Keratinocyte (primary cell): ENCODE measurements at regions not wholly inside any gene's neighbourhood (a gene's known extent, or its start where the extent isn't known, plus 50 kb on each side); places are given as distances from the start of the nearest gene placed in this dataset.
"Not testable (repeated sequence)": the region's sequence is repeated elsewhere in the genome, so short reads cannot be mapped to it uniquely, and the experiment has no call there.

Source experiments
- DNase-seq: peaks from one replicate; pipeline ENCODE4 v3.0.0-alpha.2; 2011; ENCODE audit warnings: low read depth, missing footprints, low spot score
- FAIRE-seq: peaks from 2 replicates; lab custom pipeline; 2011; peaks lifted over from hg19 to GRCh38; lab: Jason Lieb, UNC
- H2AFZ ChIP-seq: 2 replicates; pipeline ENCODE4 v1.6.0; 2012; ENCODE audit warnings: low read length, control low read depth, inconsistent platforms; ENCODE audit not compliant: control insufficient read depth
- H3K27ac ChIP-seq: 2 replicates; pipeline ENCODE4 v1.5.1; 2011; ENCODE audit warnings: low read length; ENCODE audit not compliant: control insufficient read depth, insufficient read depth
- H3K27me3 ChIP-seq: 3 replicates; pipeline ENCODE4 v1.6.0; 2011; ENCODE audit warnings: low read length; ENCODE audit not compliant: control insufficient read depth, insufficient read depth; ENCODE audit errors: extremely low read depth
- H3K36me3 ChIP-seq, 2 experiments: 2 replicates in 1 of 2; 3 replicates in 1 of 2; pipeline ENCODE4 v1.5.1; 2011; ENCODE audit warnings: low read length in 2 of 2, mild to moderate bottlenecking in 1 of 2; ENCODE audit not compliant: control insufficient read depth in 2 of 2, insufficient read depth in 2 of 2; ENCODE audit errors: extremely low read depth in 1 of 2
- H3K4me1 ChIP-seq: 3 replicates; pipeline ENCODE4 v1.5.1; 2011; ENCODE audit warnings: low read length; ENCODE audit not compliant: control insufficient read depth, insufficient read depth; ENCODE audit errors: extremely low read depth
- H3K4me2 ChIP-seq: 3 replicates; pipeline ENCODE4 v1.6.0; 2011; ENCODE audit warnings: low read depth, low read length; ENCODE audit not compliant: control insufficient read depth, insufficient read depth; ENCODE audit errors: extremely low read depth
- H3K4me3 ChIP-seq, 3 experiments: fragments of 200-600 bp in 1 of 3; sonication (generic) in 1 of 3; 2 replicates in 2 of 3; 3 replicates in 1 of 3; pipeline ENCODE4 v1.5.1; 2011 to 2016; ENCODE audit warnings: low read length in 3 of 3, mild to moderate bottlenecking in 3 of 3, control low read depth in 2 of 3, inconsistent platforms in 1 of 3, low read depth in 1 of 3, mixed read lengths in 1 of 3, mixed run types in 1 of 3, moderate library complexity in 1 of 3; ENCODE audit not compliant: control insufficient read depth in 2 of 3, insufficient read depth in 2 of 3; ENCODE audit errors: extremely low read depth in 1 of 3
- H3K79me2 ChIP-seq: 2 replicates; pipeline ENCODE4 v1.6.0; 2012; ENCODE audit warnings: low read length; ENCODE audit not compliant: control insufficient read depth, insufficient read depth
- H3K9ac ChIP-seq: 3 replicates; pipeline ENCODE4 v1.6.0; 2011; ENCODE audit warnings: low read length; ENCODE audit not compliant: control insufficient read depth, insufficient read depth; ENCODE audit errors: extremely low read depth
- H3K9me1 ChIP-seq: 3 replicates; pipeline ENCODE4 v1.6.0; 2011; ENCODE audit warnings: low read length; ENCODE audit not compliant: control insufficient read depth, insufficient read depth; ENCODE audit errors: extremely low read depth
- H3K9me3 ChIP-seq: 2 replicates; pipeline ENCODE4 v1.5.1; 2012; ENCODE audit warnings: low read depth, low read length; ENCODE audit not compliant: control insufficient read depth
- H4K20me1 ChIP-seq: 3 replicates; pipeline ENCODE4 v1.6.0; 2011; ENCODE audit warnings: low read length; ENCODE audit not compliant: control insufficient read depth, insufficient read depth; ENCODE audit errors: extremely low read depth
- CTCF ChIP-seq, 3 experiments: IDR thresholded peaks in 1 of 3; conservative IDR thresholded peaks in 1 of 3; optimal IDR thresholded peaks in 1 of 3; 2 replicates in 2 of 3; 3 replicates in 1 of 3; pipeline versions ENCODE3 to v1.5.1; 2011; ENCODE audit warnings: low read length in 3 of 3, mild to moderate bottlenecking in 3 of 3, moderate library complexity in 2 of 3, control low read depth in 1 of 3, inconsistent platforms in 1 of 3; ENCODE audit not compliant: insufficient read depth in 2 of 3; ENCODE audit errors: extremely low read depth in 1 of 3
- EZH2 ChIP-seq: IDR thresholded peaks from one replicate; pipeline ENCODE4 v1.6.1; 2012; ENCODE audit warnings: inconsistent platforms, mild to moderate bottlenecking, low read length, moderate library complexity
- dilution Hi-C: fragments of 300-500 bp; cut with MboI; formaldehyde crosslinking; loops from one replicate; pipeline ENCODE4 v1.7.0; 2020; ENCODE audit warnings: low sequenced_read_pairs; ENCODE audit not compliant: extremely low pct_ligation_motif_present

- Histone ChIP-seq H3K27ac (no peak overlapping the region), H3K27me3 (no peaks in the 10 kb centered on the region), H3K79me2 (no peaks in the 10 kb centered on the region), H3K4me2 (no peak overlapping the region), H3K9ac (no peak overlapping the region), H3K4me3 (no peak overlapping the region), H3K9me3 (no peaks in the 10 kb centered on the region), H3K36me3 (no peaks in the 10 kb centered on the region), H2AFZ (no peak overlapping the region), H3K4me1 (no peaks in the 10 kb centered on the region), H4K20me1 (no peaks in the 10 kb centered on the region), H3K9me1 (no peaks in the 10 kb centered on the region)
- dilution Hi-C loops, result no loop called here
- DNase-seq (no peak), FAIRE-seq (no peak)
- TF ChIP-seq CTCF (optimal IDR thresholded peaks at IDR 0.05 in 1 of 3, IDR thresholded peaks at IDR 0.05 in 1 of 3, conservative IDR thresholded peaks at IDR 0.05 in 1 of 3; ENCODE audit: extremely low read depth in 1 of 3, insufficient read depth in 2 of 3, low read length in 3 of 3) (no peak), EZH2 (no peak)
These were observed 312.5 kb downstream of the PPP1R3A start for GRCh38 chr7:113606325-113606724.

- H3K4me1 ChIP-seq, H3K27me3 ChIP-seq, H3K9me1 ChIP-seq, H3K79me2 ChIP-seq, dilution Hi-C loops, H3K4me2 ChIP-seq, H3K9me3 ChIP-seq, H3K36me3 ChIP-seq, FAIRE-seq, H3K4me3 ChIP-seq, H3K9ac ChIP-seq, DNase-seq, H4K20me1 ChIP-seq, H2AFZ ChIP-seq, H3K27ac ChIP-seq: not testable (repeated sequence)
These were observed 318.4 kb downstream of the PPP1R3A start for GRCh38 chr7:113600428-113600827.

- dilution Hi-C loops, H3K79me2 ChIP-seq, H3K4me3 ChIP-seq, DNase-seq, H3K9me1 ChIP-seq, H3K4me2 ChIP-seq, H3K27ac ChIP-seq, H3K9me3 ChIP-seq, H3K9ac ChIP-seq, H2AFZ ChIP-seq, FAIRE-seq, H3K4me1 ChIP-seq, H4K20me1 ChIP-seq, H3K27me3 ChIP-seq, H3K36me3 ChIP-seq: not testable (repeated sequence)
These were observed 325.4 kb downstream of the PPP1R3A start for GRCh38 chr7:113593455-113593854.

GRCh38 chr7:113592924-113593323 is 325.9 kb downstream of the PPP1R3A start:
- H3K9ac ChIP-seq, dilution Hi-C loops, H3K9me3 ChIP-seq, H3K27me3 ChIP-seq, H3K36me3 ChIP-seq, H2AFZ ChIP-seq, DNase-seq, H3K4me2 ChIP-seq, H3K9me1 ChIP-seq, FAIRE-seq, H3K27ac ChIP-seq, H3K79me2 ChIP-seq, H3K4me3 ChIP-seq, H4K20me1 ChIP-seq, H3K4me1 ChIP-seq: not testable (repeated sequence)
